HCT116 (cell line): ENCODE measurements at regions not wholly inside any gene's neighbourhood (a gene's known extent, or its start where the extent isn't known, plus 50 kb on each side); places are given as distances from the start of the nearest gene placed in this dataset.

Source experiments
- ATAC-seq: fragments of 200-7000 bp; cut with Tn5 transposase; 2 replicates; pipeline ENCODE4 v1.9.1; 2020; ENCODE audit warnings: mild to moderate bottlenecking, moderate library complexity
- BruUV-seq: library from RNA; stranded (reverse); fragments of 400-500 nt; replicated peaks from 2 replicates; lab custom pipeline; 2021; lab: Mats Ljungman, UMichigan
- CTCF ChIA-PET: fragments of 300-600 bp; sonication (Branson Sonifier 250); formaldehyde crosslinking; loops from one replicate; lab custom pipeline; 2021; ENCODE audit warnings: antibody characterized with exemption; lab: Charles Lee
- POLR2A ChIA-PET: fragments of 300-600, 350-600 bp; sonication (Branson Sonifier 250); formaldehyde crosslinking; loops from one replicate; lab custom pipeline; 2021; ENCODE audit warnings: antibody characterized with exemption; lab: Charles Lee
- RAD21 ChIA-PET, 2 experiments: fragments of 300-600 bp; sonication (Branson Sonifier 250); formaldehyde crosslinking; loops; one replicate each; lab custom pipeline; 2023; ENCODE audit warnings: low total read pairs in 2 of 2; ENCODE audit not compliant: uncharacterized antibody in 2 of 2, unreplicated experiment in 2 of 2, low non-redundant PET in 1 of 2; lab: Charles Lee
- DNase-seq: peaks from one replicate; pipeline ENCODE4 v3.0.0-alpha.2; 2010; ENCODE audit warnings: low read depth, low spot score
- H2AFZ ChIP-seq: fragments of 200-600 bp; shearing (Covaris generic), sonication (generic); 2 replicates; pipeline ENCODE4 v1.6.1; 2017; ENCODE audit warnings: low read depth, mixed run types, mixed read lengths, antibody characterized with exemption, low read length; ENCODE audit not compliant: poor library complexity, severe bottlenecking
- H3K27ac ChIP-seq: 2 replicates; pipeline ENCODE4 v1.5.1; 2012; ENCODE audit warnings: low read depth, low read length
- H3K27me3 ChIP-seq: fragments of 200-600 bp; sonication (generic); 2 replicates; pipeline ENCODE4 v1.6.1; 2016; ENCODE audit warnings: mixed run types, low read length, mixed read lengths; ENCODE audit not compliant: insufficient read depth
- H3K36me3 ChIP-seq, 2 experiments: fragments of 200-500 bp in 1 of 2; fragments of 200-600 bp in 1 of 2; sonication (Bioruptor generic) in 1 of 2; sonication (generic) in 1 of 2; 2 replicates each; pipeline versions ENCODE4 v1.5.1 to v1.6.1; 2014 to 2016; ENCODE audit warnings: low read length in 2 of 2, inconsistent platforms in 1 of 2, mixed read lengths in 1 of 2, mixed run types in 1 of 2; ENCODE audit not compliant: insufficient read depth in 2 of 2, control insufficient read depth in 1 of 2
- H3K4me1 ChIP-seq, 2 experiments: fragments of 200-600 bp in 1 of 2; sonication (generic) in 1 of 2; 2 replicates each; pipeline versions ENCODE4 v1.5.1 to v1.6.1; 2012 to 2017; ENCODE audit warnings: low read length in 2 of 2, inconsistent platforms in 1 of 2, mild to moderate bottlenecking in 1 of 2, mixed read lengths in 1 of 2, mixed run types in 1 of 2, moderate library complexity in 1 of 2; ENCODE audit not compliant: insufficient read depth in 2 of 2, control insufficient read depth in 1 of 2
- H3K4me2 ChIP-seq: fragments of 200-600 bp; sonication (generic); 2 replicates; pipeline ENCODE4 v1.6.1; 2017; ENCODE audit warnings: mixed run types, low read length, mixed read lengths
- H3K4me3 ChIP-seq, 2 experiments: fragments of 200-600 bp in 1 of 2; sonication (generic) in 1 of 2; replicated peaks in 1 of 2; 2 replicates each; pipeline ENCODE4 v1.5.1; 2011 to 2016; ENCODE audit warnings: low read length in 2 of 2, control low read depth in 1 of 2, low read depth in 1 of 2, mild to moderate bottlenecking in 1 of 2, mixed read lengths in 1 of 2, mixed run types in 1 of 2
- H3K79me2 ChIP-seq: fragments of 200-600 bp; sonication (generic); 2 replicates; pipeline ENCODE4 v1.6.1; 2017; ENCODE audit warnings: mild to moderate bottlenecking, mixed run types, low read length, moderate library complexity, mixed read lengths; ENCODE audit not compliant: insufficient read depth
- H3K9ac ChIP-seq: fragments of 200-600 bp; sonication (generic); 2 replicates; pipeline ENCODE4 v1.6.1; 2016; ENCODE audit warnings: low read length, mixed read lengths
- H3K9me2 ChIP-seq: fragments of 200-600 bp; sonication (generic), shearing (Covaris generic); 2 replicates; pipeline ENCODE4 v1.6.1; 2017; ENCODE audit warnings: mixed run types, mild to moderate bottlenecking, moderate library complexity; ENCODE audit not compliant: insufficient read depth
- H3K9me3 ChIP-seq, 2 experiments: fragments of 200-500 bp in 1 of 2; fragments of 200-600 bp in 1 of 2; sonication (Bioruptor generic) in 1 of 2; sonication (generic) in 1 of 2; 2 replicates each; pipeline ENCODE4 v1.6.1; 2014 to 2017; ENCODE audit warnings: low read length in 2 of 2, mixed read lengths in 2 of 2, inconsistent platforms in 1 of 2, low read depth in 1 of 2, mild to moderate bottlenecking in 1 of 2, mixed run types in 1 of 2, moderate library complexity in 1 of 2; ENCODE audit not compliant: control insufficient read depth in 1 of 2, insufficient read depth in 1 of 2
- H4K20me1 ChIP-seq: fragments of 200-600 bp; sonication (generic), shearing (Covaris generic); 2 replicates; pipeline ENCODE4 v1.6.1; 2017; ENCODE audit warnings: mixed run types, mild to moderate bottlenecking, moderate library complexity; ENCODE audit not compliant: insufficient read depth
- ATF3 ChIP-seq: IDR thresholded peaks from 2 replicates; pipeline ENCODE4 v1.6.1; 2012
- EZH2phosphoT487 ChIP-seq: fragments of 200-600 bp; IDR thresholded peaks from 2 replicates; pipeline ENCODE4 v1.6.1; 2018; ENCODE audit warnings: antibody characterized with exemption, borderline replicate concordance
- FOSL1 ChIP-seq: IDR thresholded peaks from 2 replicates; pipeline ENCODE4 v1.6.1; 2012; ENCODE audit warnings: low read depth
- MAX ChIP-seq: IDR thresholded peaks from 2 replicates; pipeline ENCODE4 v1.6.1; 2012
- POLR2A ChIP-seq: IDR thresholded peaks from 2 replicates; pipeline ENCODE4 v1.7.0; 2011; ENCODE audit warnings: borderline replicate concordance; ENCODE audit not compliant: insufficient read depth, insufficient read length; ENCODE audit errors: extremely low read depth
- RAD21 ChIP-seq: IDR thresholded peaks from 2 replicates; pipeline ENCODE4 v1.6.1; 2012; ENCODE audit warnings: low read depth, mild to moderate bottlenecking
- REST ChIP-seq: IDR thresholded peaks from 2 replicates; pipeline ENCODE4 v1.6.1; 2012; ENCODE audit warnings: low read depth
- TCF7L2 ChIP-seq: IDR thresholded peaks from 2 replicates; pipeline ENCODE4 v1.7.0; 2011; ENCODE audit warnings: borderline replicate concordance, inconsistent platforms; ENCODE audit not compliant: insufficient read depth, insufficient read length; ENCODE audit errors: extremely low read depth
- ZBTB33 ChIP-seq: IDR thresholded peaks from 2 replicates; pipeline ENCODE4 v1.6.1; 2011; ENCODE audit warnings: mild to moderate bottlenecking, low read length, moderate library complexity; ENCODE audit not compliant: insufficient replicate concordance; ENCODE audit errors: extremely low read depth
- intact Hi-C: fragments of 100-400 bp; cut with micrococcal nuclease; formaldehyde crosslinking; loops from 2 replicates; pipeline ENCODE4 v1.10.0; 2022

- POLR2A ChIA-PET = no interaction called here
- Histone ChIP-seq H3K4me1 (peaks cover 0 to 8% of the 10 kb centered on the region in 2 experiments; a peak in 2 of 4 replicates), H3K27me3 (0 out of 2 replicates have a peak, but pooled peaks cover 3% of the 10 kb centered on the region), H3K9ac (no peak overlapping the region), H3K36me3 (no peaks in the 10 kb centered on the region), H3K9me2 (no peaks in the 10 kb centered on the region), H3K9me3 (no peaks in the 10 kb centered on the region), H4K20me1 (no peaks in the 10 kb centered on the region), H3K4me3 (no peak overlapping the region)
- RAD21 ChIA-PET = no interaction called here
- intact Hi-C loops = no loop called here
- BruUV-seq = no TSS peak
- TF ChIP-seq EZH2phosphoT487 = no peak
- TF ChIP-seq POLR2A = no peak
- TF ChIP-seq ATF3 = no peak
- TF ChIP-seq FOSL1 = no peak
- no peak for TF ChIP-seq RAD21
- TF ChIP-seq TCF7L2 = no peak
- TF ChIP-seq, all 23 proteins: peak for 0
- Histone ChIP-seq H2AFZ (no peak overlapping the region), H3K27ac (no peak overlapping the region), H3K4me2 (no peak overlapping the region), H3K79me2 (no peaks in the 10 kb centered on the region)
- DNase-seq = no peak
- CTCF ChIA-PET = no interaction called here
- ATAC-seq = no peak
Observed at GRCh38 chr4:24659241-24659961, 75.0 kb upstream of the DHX15 start.

- DNase-seq = no peak
- Histone ChIP-seq H2AFZ (no peak overlapping the region), H3K9me2 (no peaks in the 10 kb centered on the region), H3K9ac (no peak overlapping the region), H3K4me3 (no peak overlapping the region), H3K79me2 (no peaks in the 10 kb centered on the region), H3K4me2 (no peak overlapping the region), H4K20me1 (no peaks in the 10 kb centered on the region), H3K36me3 (no peaks in the 10 kb centered on the region), H3K9me3 (no peaks in the 10 kb centered on the region), H3K4me1 (peaks cover 0 to 5% of the 10 kb centered on the region in 2 experiments; a peak in 2 of 4 replicates), H3K27me3 (peaks cover 13% of the 10 kb centered on the region), H3K27ac (no peak overlapping the region)
- no TSS peak for BruUV-seq
- intact Hi-C loops = no loop called here
- no peak for ATAC-seq
- TF ChIP-seq REST (no peak), ZBTB33 (no peak), MAX (no peak), TCF7L2 (no peak), EZH2phosphoT487 (no peak), FOSL1 (no peak), POLR2A (no peak)
- CTCF ChIA-PET = no interaction called here
- POLR2A ChIA-PET = no interaction called here
- RAD21 ChIA-PET = no interaction called here
Observed at GRCh38 chr4:24662056-24662455, 77.7 kb upstream of the DHX15 start.
